Stomach (tissue), 4 donors: ENCODE measurements at regions not wholly inside any gene's neighbourhood (a gene's known extent, or its start where the extent isn't known, plus 50 kb on each side); places are given as distances from the start of the nearest gene placed in this dataset.

Experiments used
- POLR2A ChIP-seq, 4 donors: fragments of 450-650 bp; IDR thresholded peaks; one replicate each; pipeline ENCODE4 v1.6.1; 2016; ENCODE audit warnings: antibody characterized with exemption in 4 of 4, control low read depth in 2 of 4, mild to moderate bottlenecking in 1 of 4, moderate library complexity in 1 of 4
- TF ChIP-seq, protein P1 (sequence below), 7 experiments: fragments of 450-650 bp in 4 of 7; fragments of 200-600 bp in 3 of 7; sonication (generic) in 3 of 7; IDR thresholded peaks; one replicate each; pipeline ENCODE4 v1.5.1; 2016 to 2019; ENCODE audit warnings: antibody characterized with exemption in 7 of 7, control low read depth in 2 of 7, mild to moderate bottlenecking in 1 of 7

DNA sequence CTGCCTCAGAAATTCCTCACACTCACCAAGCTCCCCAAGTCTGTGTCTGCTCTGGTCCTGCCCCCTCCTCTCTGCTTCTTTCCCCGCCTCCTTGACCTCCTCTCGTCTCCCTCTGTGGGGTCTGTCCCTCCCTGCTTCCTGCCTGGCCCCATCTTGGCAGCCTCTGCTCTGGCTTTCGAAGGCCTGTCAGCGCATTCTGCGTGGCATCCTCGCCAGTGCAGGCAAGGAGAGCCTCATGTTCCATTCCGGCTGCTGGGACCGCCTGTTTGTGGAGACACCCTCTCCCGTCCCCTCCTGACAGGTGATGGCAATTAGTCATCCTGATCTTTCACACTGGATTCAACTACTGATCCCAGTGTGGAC lies 51.7 kb upstream of the COL13A1 start:
- TF ChIP-seq, protein P1, sequence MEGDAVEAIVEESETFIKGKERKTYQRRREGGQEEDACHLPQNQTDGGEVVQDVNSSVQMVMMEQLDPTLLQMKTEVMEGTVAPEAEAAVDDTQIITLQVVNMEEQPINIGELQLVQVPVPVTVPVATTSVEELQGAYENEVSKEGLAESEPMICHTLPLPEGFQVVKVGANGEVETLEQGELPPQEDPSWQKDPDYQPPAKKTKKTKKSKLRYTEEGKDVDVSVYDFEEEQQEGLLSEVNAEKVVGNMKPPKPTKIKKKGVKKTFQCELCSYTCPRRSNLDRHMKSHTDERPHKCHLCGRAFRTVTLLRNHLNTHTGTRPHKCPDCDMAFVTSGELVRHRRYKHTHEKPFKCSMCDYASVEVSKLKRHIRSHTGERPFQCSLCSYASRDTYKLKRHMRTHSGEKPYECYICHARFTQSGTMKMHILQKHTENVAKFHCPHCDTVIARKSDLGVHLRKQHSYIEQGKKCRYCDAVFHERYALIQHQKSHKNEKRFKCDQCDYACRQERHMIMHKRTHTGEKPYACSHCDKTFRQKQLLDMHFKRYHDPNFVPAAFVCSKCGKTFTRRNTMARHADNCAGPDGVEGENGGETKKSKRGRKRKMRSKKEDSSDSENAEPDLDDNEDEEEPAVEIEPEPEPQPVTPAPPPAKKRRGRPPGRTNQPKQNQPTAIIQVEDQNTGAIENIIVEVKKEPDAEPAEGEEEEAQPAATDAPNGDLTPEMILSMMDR (IDR thresholded peaks at IDR 0.05), result no peak
- TF ChIP-seq POLR2A (IDR thresholded peaks at IDR 0.05), result no peak
